Endothelial cell of umbilical vein (primary cell): ENCODE measurements at regions not wholly inside any gene's neighbourhood (a gene's known extent, or its start where the extent isn't known, plus 50 kb on each side); places are given as distances from the start of the nearest gene placed in this dataset.

Experiments
- CTCF ChIP-seq, 2 donors: IDR thresholded peaks; 1 replicate in 1 of 2; 2 replicates in 1 of 2; pipeline ENCODE4 v1.5.1; 2011; ENCODE audit warnings: low read length in 2 of 2, mild to moderate bottlenecking in 2 of 2, moderate library complexity in 2 of 2, control low read depth in 1 of 2, inconsistent platforms in 1 of 2, low read depth in 1 of 2; ENCODE audit not compliant: insufficient read depth in 1 of 2; ENCODE audit errors: extremely low read depth in 1 of 2
- GATA2 ChIP-seq: IDR thresholded peaks from 2 replicates; pipeline ENCODE4 v1.7.0; 2011; ENCODE audit warnings: low read depth, mild to moderate bottlenecking, moderate library complexity, mixed read lengths, low read length; ENCODE audit not compliant: insufficient read length, insufficient read depth
- JUN ChIP-seq: IDR thresholded peaks from 2 replicates; pipeline ENCODE4 v1.6.1; 2011; ENCODE audit warnings: borderline replicate concordance, low read depth; ENCODE audit not compliant: insufficient read length, insufficient read depth
- POLR2AphosphoS5 ChIP-seq: IDR thresholded peaks from 2 replicates; pipeline ENCODE4 v1.6.1; 2012; ENCODE audit warnings: low read depth, mild to moderate bottlenecking, control low read depth, low read length, moderate library complexity; ENCODE audit not compliant: insufficient read depth

DNA sequence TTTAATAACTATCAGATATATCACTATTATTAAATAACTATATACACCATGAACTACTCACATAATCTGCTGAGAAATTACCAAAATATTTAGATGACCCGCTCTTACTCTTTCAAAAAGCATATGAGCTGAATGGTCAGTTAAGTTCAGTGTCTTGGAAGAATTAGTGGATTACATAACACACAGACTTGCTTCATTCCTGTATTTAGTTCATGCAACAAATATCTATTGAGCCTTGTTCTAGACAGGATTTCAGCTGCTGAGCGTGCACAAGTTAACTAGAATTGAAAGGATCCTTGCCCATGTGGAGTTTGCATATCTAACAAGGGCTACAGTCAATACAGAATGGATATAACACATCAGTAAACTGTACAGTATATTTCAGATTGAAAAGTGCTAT lies 566.2 kb downstream of the CBLN4 start:
- no peak for TF ChIP-seq CTCF (IDR thresholded peaks at IDR 0.05; ENCODE audit: extremely low read depth in 1 of 2, insufficient read depth in 1 of 2, low read depth in 1 of 2, low read length in 2 of 2)
- no peak for TF ChIP-seq POLR2AphosphoS5
- TF ChIP-seq JUN: no peak
- TF ChIP-seq GATA2: no peak
